ENCODE measurements at regions not wholly inside any gene's neighbourhood (a gene's known extent, or its start where the extent isn't known, plus 50 kb on each side); places are given as distances from the start of the nearest gene placed in this dataset.
"Not testable (repeated sequence)": the region's sequence is repeated elsewhere in the genome, so short reads cannot be mapped to it uniquely, and the experiment has no call there.

DNA sequence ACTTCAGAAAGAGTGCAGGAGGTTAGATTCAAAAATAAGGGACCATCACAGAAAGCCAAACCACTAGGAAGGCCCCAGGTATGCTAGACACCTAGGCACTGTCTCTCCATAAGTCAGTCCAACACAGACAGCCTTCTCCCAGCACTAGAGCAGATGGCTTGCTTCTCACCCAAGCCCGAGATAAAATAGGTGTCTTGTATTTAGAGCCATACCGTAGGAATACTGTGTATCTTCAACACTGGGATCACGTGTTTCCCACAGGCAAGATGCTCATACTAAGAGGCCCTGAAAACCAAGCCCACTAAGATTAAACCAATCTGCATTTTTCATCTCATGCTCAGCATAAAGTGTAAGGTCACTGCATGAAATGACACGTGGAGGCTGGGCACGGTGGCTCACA is 223.3 kb upstream of the KAZN start:
- H3K4me1 Mint-ChIP-seq, result no peaks in the 10 kb centered on the region
- H3K27ac Mint-ChIP-seq, result no peak overlapping the region
- no peaks in the 10 kb centered on the region for H3K36me3 Mint-ChIP-seq
- no peak overlapping the region for H3K4me3 Mint-ChIP-seq
- no peaks in the 10 kb centered on the region for H3K27me3 Mint-ChIP-seq
- no peak for DNase-seq
- peaks cover 4% of the 10 kb centered on the region for H3K9me3 Mint-ChIP-seq

DNA sequence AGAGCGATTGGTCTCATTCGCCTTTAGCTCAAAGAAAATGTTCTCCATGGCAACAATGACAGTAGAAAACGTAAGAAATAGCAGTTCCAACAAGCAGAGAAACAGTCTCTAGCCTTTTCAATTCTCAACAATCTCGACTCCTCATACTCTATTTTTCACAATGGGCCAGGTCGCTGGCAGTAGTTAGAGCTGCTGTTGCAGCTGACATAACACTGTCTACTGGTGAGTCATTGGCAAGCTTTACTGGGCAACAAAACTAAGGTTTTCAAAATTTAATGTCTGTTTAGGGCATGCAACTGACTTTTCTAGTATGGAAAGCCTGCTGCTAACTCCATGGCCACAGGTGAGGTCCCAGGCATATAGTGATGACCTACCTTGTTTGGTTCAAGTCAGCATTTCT is 221.1 kb upstream of the KAZN start:
- H3K4me3 Mint-ChIP-seq, result no peak overlapping the region
- no peaks in the 10 kb centered on the region for H3K36me3 Mint-ChIP-seq
- no peak overlapping the region for H3K27ac Mint-ChIP-seq

DNA sequence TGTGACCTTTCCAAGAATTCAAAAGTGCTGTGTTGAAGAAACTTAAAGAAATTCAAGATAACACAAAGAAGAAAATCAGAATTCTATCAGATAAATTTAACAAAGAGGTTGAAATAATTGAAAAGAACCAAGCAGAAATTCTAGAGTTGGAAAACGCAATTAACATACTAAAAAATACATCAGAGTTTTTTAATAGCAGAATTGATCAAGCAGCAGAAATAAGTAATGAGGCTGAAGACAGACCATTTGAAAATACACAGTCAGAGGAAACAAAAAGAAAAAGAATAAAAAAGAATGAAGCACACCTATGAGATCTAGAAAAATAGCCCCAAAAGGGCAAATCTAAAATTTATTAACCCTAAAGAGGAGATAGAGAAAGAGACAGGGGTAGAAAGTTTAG is 218.1 kb upstream of the KAZN start:
- H3K4me3 Mint-ChIP-seq, result no peak overlapping the region

More for the DNA sequence above, 221.1 kb upstream of the KAZN start:
- peaks cover 20% of the 10 kb centered on the region for H3K9me3 Mint-ChIP-seq
- no peaks in the 10 kb centered on the region for H3K27me3 Mint-ChIP-seq
- H3K4me1 Mint-ChIP-seq, result no peaks in the 10 kb centered on the region
- no peak for DNase-seq

DNA sequence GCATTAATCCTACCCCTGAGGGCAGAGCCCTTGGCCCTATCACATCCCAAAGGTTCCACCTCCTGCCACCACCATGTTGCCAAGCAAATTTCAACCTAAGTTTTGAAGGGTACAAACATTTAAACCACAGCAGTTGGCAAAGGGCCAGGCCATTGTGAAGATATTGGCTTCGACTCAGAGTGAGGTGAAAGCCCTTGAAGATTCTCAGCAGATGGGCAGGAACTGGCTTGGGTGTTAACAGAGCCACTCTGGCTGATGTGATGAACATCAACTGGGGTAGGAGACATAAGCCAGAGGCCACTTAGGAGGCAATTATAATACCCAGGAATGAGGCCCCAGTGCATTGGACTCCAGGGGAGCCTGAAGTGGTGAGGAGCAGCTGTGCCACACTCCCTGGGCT is 207.7 kb upstream of the KAZN start:
- H3K27ac Mint-ChIP-seq, result no peak overlapping the region
- peaks cover 4% of the 10 kb centered on the region for H3K9me3 Mint-ChIP-seq
- no peak for DNase-seq
- peaks cover 1% of the 10 kb centered on the region for H3K4me1 Mint-ChIP-seq
- no peak overlapping the region for H3K4me3 Mint-ChIP-seq
- H3K36me3 Mint-ChIP-seq, result no peaks in the 10 kb centered on the region
- peaks cover 11% of the 10 kb centered on the region for H3K27me3 Mint-ChIP-seq

More for the DNA sequence above, 218.1 kb upstream of the KAZN start:
- Mint-ChIP-seq H3K9me3 (peaks cover 22% of the 10 kb centered on the region), H3K27ac (no peak overlapping the region), H3K27me3 (no peaks in the 10 kb centered on the region), H3K36me3 (no peaks in the 10 kb centered on the region), H3K4me1 (no peaks in the 10 kb centered on the region)
- no peak for DNase-seq

DNA sequence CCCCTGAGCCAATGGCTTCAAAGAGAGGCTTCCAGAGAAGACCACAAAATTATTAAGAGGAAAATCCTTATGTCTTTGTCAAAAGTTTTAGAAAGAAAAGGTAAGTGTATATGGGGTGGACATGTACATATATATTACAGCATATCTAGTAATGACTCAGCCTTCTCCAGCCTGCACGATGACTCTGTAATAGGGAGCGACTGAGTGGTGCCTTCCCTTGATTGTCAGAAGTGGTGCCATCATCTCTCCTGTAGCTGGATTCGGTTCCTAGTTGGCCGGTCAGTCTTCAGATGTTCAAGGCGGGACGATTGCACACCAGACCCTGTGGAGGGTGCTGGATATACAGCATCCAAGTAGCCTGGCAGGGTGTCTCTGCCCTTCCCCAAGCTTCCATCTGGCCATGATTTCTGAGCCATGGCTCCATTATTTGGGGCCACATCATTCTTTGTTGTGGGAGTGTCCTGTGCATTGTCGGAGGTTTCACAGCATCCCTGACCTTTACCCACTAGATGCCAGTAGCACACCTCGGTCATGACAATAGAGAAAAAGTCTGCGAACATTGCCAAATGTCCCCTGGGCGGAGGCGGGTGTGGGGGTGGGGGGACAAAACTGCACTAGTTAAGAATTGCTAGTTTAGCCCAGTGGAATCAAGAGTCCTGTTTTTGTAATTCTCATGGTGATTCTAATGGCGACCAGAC is 206.2 kb upstream of the KAZN start:
- no peak for DNase-seq
- Mint-ChIP-seq H3K4me1 (peaks cover 1% of the 10 kb centered on the region), H3K4me3 (no peak overlapping the region), H3K9me3 (peaks cover 4% of the 10 kb centered on the region), H3K27ac (no peak overlapping the region), H3K27me3 (peaks cover 11% of the 10 kb centered on the region), H3K36me3 (no peaks in the 10 kb centered on the region)

DNA sequence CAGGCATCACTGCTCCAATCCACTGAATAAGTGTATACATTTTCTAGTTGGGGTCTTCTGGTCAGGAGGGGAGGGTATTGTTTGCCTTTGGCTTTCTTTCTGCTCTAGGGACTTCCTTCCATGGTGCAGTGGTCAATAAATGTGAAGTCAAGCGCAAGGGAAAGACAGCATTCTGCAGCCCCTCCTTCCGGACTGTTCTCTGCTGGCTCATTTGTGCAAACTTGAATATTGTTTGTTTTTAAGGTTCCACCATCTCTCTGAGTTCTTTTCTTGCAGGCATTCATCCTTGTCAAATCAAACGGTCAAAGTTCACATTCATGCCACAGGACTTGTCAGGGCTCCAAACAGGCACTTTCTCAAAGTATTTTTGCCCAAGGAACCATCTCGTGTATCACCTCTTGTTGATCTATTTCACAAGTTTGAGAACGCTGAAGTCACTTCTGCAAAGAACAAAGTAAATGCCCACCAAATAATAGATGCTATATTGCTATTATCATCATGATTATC is 205.6 kb upstream of the KAZN start:
- peaks cover 1% of the 10 kb centered on the region for H3K4me1 Mint-ChIP-seq

DNA sequence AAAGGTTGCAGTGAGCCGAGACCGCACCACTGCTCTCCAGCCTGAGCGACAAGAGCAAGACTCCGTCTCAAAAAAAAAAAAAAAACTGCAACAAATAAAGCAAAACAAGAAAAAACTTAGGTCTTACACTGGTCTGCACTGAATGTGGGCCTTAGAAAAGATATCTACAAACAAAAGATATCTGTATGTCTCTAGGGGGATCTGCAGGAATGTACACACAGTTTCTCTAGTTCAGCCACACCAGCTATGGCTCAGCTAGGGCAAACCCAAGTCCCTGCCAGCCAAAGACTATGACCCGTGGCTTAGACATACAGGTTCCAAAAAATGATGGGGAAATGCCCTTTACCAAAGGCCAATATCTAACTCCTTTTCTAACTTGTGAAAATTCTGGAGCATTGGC is 202.4 kb upstream of the KAZN start:
- Mint-ChIP-seq H3K27me3 (peaks cover 12% of the 10 kb centered on the region), H3K4me1 (no peaks in the 10 kb centered on the region), H3K4me3 (no peak overlapping the region), H3K36me3 (no peaks in the 10 kb centered on the region), H3K9me3 (no peaks in the 10 kb centered on the region), H3K27ac (no peak overlapping the region)
- no peak for DNase-seq

More for the DNA sequence above, 205.6 kb upstream of the KAZN start:
- no peaks in the 10 kb centered on the region for H3K36me3 Mint-ChIP-seq
- no peak overlapping the region for H3K27ac Mint-ChIP-seq
- peaks cover 11% of the 10 kb centered on the region for H3K27me3 Mint-ChIP-seq
- no peak overlapping the region for H3K4me3 Mint-ChIP-seq
- H3K9me3 Mint-ChIP-seq, result peaks cover 4% of the 10 kb centered on the region
- no peak for DNase-seq

DNA sequence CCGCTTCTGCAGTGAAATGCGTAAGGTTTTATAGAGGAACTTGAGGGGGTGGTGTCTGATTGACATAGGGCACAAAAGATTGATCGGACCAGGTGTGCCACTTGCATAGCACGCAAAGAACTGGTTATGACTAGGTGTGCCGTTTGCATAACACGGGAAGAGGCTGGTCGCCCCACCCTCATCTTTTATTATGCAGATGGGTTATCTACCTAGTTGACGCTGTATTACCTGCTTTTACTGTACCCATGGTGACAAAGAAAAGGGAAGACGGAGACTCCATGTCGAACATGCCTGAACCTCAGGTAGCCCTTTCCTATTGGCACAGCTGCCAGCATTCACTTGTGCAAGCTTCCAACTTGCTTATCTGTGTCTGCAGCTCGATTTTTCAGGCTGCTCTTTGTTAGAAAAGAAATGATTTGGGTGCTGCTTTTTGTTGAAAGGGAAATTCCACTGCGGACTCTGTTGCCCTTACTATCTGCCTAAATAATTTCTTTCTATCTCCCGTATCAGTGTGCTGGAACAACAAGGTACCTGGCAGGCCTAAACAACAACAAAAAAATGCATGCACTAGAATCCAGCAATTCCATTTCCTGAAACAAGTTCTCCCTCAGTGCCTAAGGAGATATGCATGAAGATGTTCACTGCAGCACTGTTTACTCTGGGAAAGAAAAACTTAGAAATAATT is 194.4 kb upstream of the KAZN start:
- no peak overlapping the region for H3K4me3 Mint-ChIP-seq

DNA sequence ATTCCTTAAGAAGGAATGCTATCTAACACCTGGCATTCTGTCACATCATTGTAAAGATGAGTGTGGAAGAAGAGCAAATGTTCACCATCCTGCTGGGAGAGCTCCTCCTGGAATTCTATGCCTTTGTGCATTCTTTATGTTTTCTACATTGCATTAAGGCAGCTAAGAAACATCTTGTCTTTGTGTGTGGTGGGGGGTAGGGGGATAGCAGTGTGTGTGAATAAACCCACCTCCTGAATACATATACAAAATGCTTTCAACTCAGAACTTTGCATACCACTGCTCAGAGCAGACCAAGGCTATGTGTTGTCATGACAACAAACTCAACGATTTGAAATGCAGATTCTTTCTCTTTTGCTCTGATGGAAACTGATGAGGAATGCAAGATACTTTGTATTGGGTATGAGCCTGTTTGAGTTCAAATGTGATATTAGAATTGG is 193.6 kb upstream of the KAZN start:
- no peak for DNase-seq
- Mint-ChIP-seq H3K9me3 (no peaks in the 10 kb centered on the region), H3K27ac (no peak overlapping the region), H3K4me3 (no peak overlapping the region), H3K4me1 (no peaks in the 10 kb centered on the region), H3K36me3 (no peaks in the 10 kb centered on the region), H3K27me3 (peaks cover 13% of the 10 kb centered on the region)

More for the DNA sequence above, 194.4 kb upstream of the KAZN start:
- Mint-ChIP-seq H3K4me1 (no peaks in the 10 kb centered on the region), H3K36me3 (no peaks in the 10 kb centered on the region), H3K27ac (no peak overlapping the region), H3K27me3 (peaks cover 17% of the 10 kb centered on the region), H3K9me3 (no peaks in the 10 kb centered on the region)
- DNase-seq, result no peak

DNA sequence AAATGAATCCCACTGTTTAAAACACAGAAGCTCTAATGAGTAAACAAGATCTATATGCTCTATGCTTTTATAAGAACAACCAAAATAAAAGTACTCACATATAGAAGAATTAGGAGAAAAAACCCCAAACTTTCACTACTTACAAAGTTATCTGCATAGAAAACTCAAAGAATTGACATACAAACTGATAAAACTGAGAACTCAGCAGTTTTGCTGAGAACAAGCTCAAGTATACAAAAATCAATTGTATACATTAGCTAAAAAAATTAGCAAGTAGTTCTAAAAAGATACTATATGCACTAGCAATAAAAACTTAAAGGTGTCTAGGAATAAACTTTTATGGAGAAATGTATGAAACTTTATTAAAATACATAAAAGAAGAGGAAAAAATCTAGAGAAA is 186.2 kb upstream of the KAZN start:
- H3K4me3 Mint-ChIP-seq, result no peak overlapping the region
- H3K4me1 Mint-ChIP-seq, result no peaks in the 10 kb centered on the region
- H3K36me3 Mint-ChIP-seq, result no peaks in the 10 kb centered on the region
- DNase-seq, result no peak
- no peaks in the 10 kb centered on the region for H3K9me3 Mint-ChIP-seq
- no peak overlapping the region for H3K27ac Mint-ChIP-seq
- peaks cover 7% of the 10 kb centered on the region for H3K27me3 Mint-ChIP-seq

DNA sequence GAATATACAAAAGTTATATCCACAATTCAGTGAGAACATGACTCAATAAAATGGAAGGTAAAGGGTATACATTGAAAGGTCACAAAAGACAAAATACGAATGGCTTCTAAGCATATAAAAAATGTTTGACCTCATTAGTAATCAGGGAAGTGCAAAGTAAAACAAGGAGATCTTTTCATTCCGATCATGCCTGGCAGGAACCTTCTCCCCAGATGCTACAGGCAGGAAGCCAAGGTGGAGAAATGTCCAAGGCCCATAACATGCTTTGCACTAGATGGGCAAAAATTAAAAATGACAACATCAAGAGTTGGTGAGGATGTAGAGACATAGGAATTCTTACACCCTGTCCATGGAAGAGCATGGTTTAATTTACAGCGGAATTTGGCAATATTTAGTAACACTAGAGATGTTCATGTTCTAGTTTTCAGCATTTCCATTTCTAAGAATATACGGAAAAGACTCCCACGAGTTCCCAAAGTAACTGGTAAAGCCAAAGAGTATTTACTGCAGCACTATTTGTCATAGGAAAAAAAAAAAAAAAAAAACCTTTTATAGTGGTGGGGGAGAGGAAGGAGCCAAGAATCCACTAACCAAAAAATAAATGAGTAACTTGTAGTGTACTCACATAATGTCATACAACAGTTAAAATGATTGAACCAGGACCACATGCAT is 184.5 kb upstream of the KAZN start:
- H3K27ac Mint-ChIP-seq, result no peak overlapping the region
- H3K9me3 Mint-ChIP-seq, result no peaks in the 10 kb centered on the region
- no peak for DNase-seq
- no peaks in the 10 kb centered on the region for H3K36me3 Mint-ChIP-seq
- H3K4me1 Mint-ChIP-seq, result no peaks in the 10 kb centered on the region
- H3K4me3 Mint-ChIP-seq, result no peak overlapping the region
- no peaks in the 10 kb centered on the region for H3K27me3 Mint-ChIP-seq

DNA sequence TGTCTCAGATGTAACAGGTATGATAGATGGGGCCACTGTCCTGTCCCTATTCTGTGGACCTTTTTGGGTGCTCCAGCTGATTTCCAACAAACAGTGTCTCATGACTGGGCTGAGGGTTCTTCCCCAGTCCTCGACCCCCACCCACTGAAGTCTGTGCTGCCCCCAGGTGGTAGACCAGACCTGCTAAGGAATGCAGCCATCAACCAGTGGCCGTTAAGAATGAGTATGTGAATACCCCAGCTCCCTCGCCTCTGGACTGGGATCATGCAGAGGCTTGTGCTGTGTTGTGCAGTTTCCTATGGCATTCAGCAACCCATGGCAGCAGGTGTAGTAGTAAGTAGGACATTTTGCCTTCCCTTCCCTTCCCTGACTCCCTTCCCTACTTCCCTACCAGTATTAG is 183.1 kb upstream of the KAZN start:
- no peaks in the 10 kb centered on the region for H3K9me3 Mint-ChIP-seq
- DNase-seq, result no peak
- no peaks in the 10 kb centered on the region for H3K36me3 Mint-ChIP-seq
- no peaks in the 10 kb centered on the region for H3K4me1 Mint-ChIP-seq
- no peak overlapping the region for H3K4me3 Mint-ChIP-seq
- H3K27ac Mint-ChIP-seq, result no peak overlapping the region
- no peaks in the 10 kb centered on the region for H3K27me3 Mint-ChIP-seq

DNA sequence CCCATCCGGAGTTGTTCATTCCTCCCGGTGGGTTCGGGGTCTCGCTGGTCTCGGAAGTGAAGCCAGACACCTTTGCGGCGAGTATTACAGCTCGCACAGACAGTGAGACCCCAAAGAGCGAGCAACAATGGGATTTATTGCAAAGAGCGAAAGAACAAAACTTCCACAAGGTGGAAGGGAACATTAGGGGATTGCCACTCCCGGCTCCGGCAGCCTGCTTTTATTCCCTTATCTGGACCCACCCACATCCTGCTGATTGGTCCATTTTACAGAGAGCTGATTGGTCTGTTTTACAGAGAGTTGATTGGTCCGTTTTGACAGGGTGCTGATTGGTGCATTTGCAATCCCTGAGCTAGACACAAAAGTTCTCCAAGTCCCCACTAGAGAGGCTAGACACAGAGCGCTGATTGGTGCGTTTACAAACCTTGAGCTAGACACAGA is 178.7 kb upstream of the KAZN start:
- not testable (repeated sequence) for H3K9me3 Mint-ChIP-seq, H3K27me3 Mint-ChIP-seq, H3K4me3 Mint-ChIP-seq, H3K27ac Mint-ChIP-seq, H3K4me1 Mint-ChIP-seq, H3K36me3 Mint-ChIP-seq, DNase-seq

DNA sequence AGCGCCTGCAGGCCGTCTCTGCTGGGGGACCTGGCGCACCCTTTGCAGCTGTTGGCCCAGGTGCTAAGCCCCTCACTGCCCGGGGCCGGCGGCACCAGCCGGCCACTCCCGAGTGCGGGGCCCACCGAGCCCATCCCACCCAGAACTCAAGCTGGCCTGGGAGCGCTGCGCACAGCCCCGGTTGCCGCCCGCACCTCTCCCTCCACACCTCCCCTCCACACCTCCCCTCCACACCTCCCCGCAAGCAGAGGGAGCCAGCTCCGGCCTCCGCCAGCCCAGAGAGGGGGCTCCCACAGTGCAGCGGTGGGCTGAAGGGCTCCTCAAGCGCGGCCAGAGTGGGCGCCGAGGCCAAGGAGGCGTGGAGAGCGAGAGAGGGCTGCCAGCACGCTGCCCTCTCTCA is 177.8 kb upstream of the KAZN start:
- no peaks in the 10 kb centered on the region for H3K27me3 Mint-ChIP-seq
- DNase-seq, result no peak
- no peak overlapping the region for H3K4me3 Mint-ChIP-seq
- H3K36me3 Mint-ChIP-seq, result no peaks in the 10 kb centered on the region
- no peaks in the 10 kb centered on the region for H3K4me1 Mint-ChIP-seq
- H3K9me3 Mint-ChIP-seq, result no peaks in the 10 kb centered on the region
- H3K27ac Mint-ChIP-seq, result no peak overlapping the region

DNA sequence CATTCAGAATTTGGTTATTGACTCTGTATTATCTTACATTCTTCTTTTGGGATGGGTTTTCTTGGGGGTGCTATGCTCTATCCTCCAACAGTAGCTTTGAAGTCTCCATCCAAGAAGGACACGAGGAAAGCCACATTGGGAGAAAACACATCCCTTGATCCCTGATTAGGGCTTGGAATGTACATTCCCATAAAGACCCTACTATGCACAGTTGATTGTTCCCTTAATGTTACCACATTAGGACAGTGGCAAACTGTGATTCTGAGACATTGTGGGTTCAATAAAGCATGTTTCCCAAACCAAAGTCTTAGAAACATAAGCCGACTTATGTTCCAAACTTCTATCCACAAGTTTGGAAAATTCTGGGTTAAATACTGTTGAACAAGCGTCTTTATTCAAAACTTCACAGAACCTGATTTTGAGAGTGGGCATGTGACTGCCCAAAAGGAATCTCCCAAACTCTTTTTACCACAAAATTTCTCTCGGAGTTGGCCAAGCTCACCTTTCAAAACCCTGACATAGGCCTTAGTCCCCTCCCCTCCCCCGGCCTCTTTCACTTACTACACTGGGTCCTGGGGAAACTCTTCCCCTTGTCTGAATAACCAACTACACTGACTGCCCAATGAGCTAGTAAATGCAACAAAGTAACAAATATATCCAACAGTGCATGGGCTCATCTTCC is 177.0 kb upstream of the KAZN start:
- Mint-ChIP-seq H3K4me3 (no peak overlapping the region), H3K27ac (no peak overlapping the region), H3K36me3 (no peaks in the 10 kb centered on the region), H3K9me3 (no peaks in the 10 kb centered on the region), H3K27me3 (no peaks in the 10 kb centered on the region), H3K4me1 (no peaks in the 10 kb centered on the region)
- no peak for DNase-seq

All from activated naive CD8-positive, alpha-beta T cell treated with anti-CD3 and anti-CD28 coated beads for 36 hours (primary cell).